Type B pancreatic cell (in vitro differentiated cells): ENCODE measurements at regions not wholly inside any gene's neighbourhood (a gene's known extent, or its start where the extent isn't known, plus 50 kb on each side); places are given as distances from the start of the nearest gene placed in this dataset.

Experiments
- DNase-seq: peaks from one replicate; pipeline ENCODE4 v3.0.0; 2021; ENCODE audit warnings: mixed read lengths; ENCODE audit not compliant: unreplicated experiment; ENCODE audit errors: extremely low spot score
- H3K27ac Mint-ChIP-seq: 2 replicates; pipeline ENCODE4 v1.8.0; 2021; ENCODE audit warnings: mild to moderate bottlenecking, mixed read lengths
- H3K27me3 Mint-ChIP-seq: 2 replicates; pipeline ENCODE4 v1.8.0; 2021; ENCODE audit warnings: mixed read lengths
- H3K36me3 Mint-ChIP-seq: 2 replicates; pipeline ENCODE4 v1.8.0; 2021; ENCODE audit warnings: mixed read lengths
- H3K4me1 Mint-ChIP-seq: one replicate; pipeline ENCODE4 v1.8.0; 2021; ENCODE audit warnings: mixed read lengths; ENCODE audit not compliant: unreplicated experiment
- H3K4me3 Mint-ChIP-seq: 2 replicates; pipeline ENCODE4 v1.8.0; 2021; ENCODE audit warnings: mild to moderate bottlenecking, mixed read lengths
- H3K9me3 Mint-ChIP-seq: 2 replicates; pipeline ENCODE4 v1.8.0; 2021; ENCODE audit warnings: mixed read lengths
- CTCF ChIP-seq: fragments of 200-600 bp; sonication (generic); conservative IDR thresholded peaks from 2 replicates; pipeline ENCODE4 v1.5.0; 2021; ENCODE audit warnings: antibody characterized with exemption, mild to moderate bottlenecking

DNA sequence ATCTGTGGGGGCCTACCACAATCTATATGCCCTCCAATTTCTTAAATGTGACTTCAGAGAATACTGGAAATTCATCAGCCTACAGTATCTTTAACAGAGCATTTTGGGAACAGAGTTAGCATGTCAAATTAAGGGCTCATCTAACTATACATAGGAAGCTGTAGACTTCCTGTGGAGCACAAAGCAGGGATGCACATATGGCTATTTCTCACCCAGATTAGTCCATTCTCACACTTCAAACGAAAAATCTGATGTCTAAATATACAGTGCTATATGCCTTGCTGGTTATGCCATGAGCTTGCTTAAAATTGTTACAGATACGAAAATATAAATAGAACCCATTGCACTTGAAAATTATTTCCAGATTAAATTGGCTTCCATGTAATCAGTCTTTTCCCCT is 1922.8 kb downstream of the MRPL39 start:
- no peak overlapping the region for H3K27ac Mint-ChIP-seq
- no peaks in the 10 kb centered on the region for H3K9me3 Mint-ChIP-seq
- DNase-seq = no peak
- TF ChIP-seq CTCF = no peak
- no peaks in the 10 kb centered on the region for H3K4me1 Mint-ChIP-seq
- no peaks in the 10 kb centered on the region for H3K27me3 Mint-ChIP-seq
- no peak overlapping the region for H3K4me3 Mint-ChIP-seq
- H3K36me3 Mint-ChIP-seq = no peaks in the 10 kb centered on the region

- Mint-ChIP-seq H3K4me1 (no peaks in the 10 kb centered on the region), H3K27ac (no peak overlapping the region), H3K9me3 (no peaks in the 10 kb centered on the region), H3K27me3 (no peaks in the 10 kb centered on the region), H3K36me3 (no peaks in the 10 kb centered on the region), H3K4me3 (no peak overlapping the region)
- TF ChIP-seq CTCF = no peak
- no peak for DNase-seq
Measured at GRCh38 chr21:23664193-23664694, 1943.0 kb downstream of the MRPL39 start.

- Mint-ChIP-seq H3K4me1 (no peaks in the 10 kb centered on the region), H3K27ac (no peak overlapping the region), H3K9me3 (no peaks in the 10 kb centered on the region), H3K36me3 (no peaks in the 10 kb centered on the region), H3K4me3 (no peak overlapping the region), H3K27me3 (no peaks in the 10 kb centered on the region)
- DNase-seq = no peak
- no peak for TF ChIP-seq CTCF
Measured at GRCh38 chr21:23660560-23660959, 1946.7 kb downstream of the MRPL39 start.

- no peak for TF ChIP-seq CTCF
- H3K4me3 Mint-ChIP-seq = no peak overlapping the region
- no peaks in the 10 kb centered on the region for H3K4me1 Mint-ChIP-seq
- DNase-seq = no peak
- H3K36me3 Mint-ChIP-seq = no peaks in the 10 kb centered on the region
- H3K27me3 Mint-ChIP-seq = no peaks in the 10 kb centered on the region
- H3K27ac Mint-ChIP-seq = no peak overlapping the region
- H3K9me3 Mint-ChIP-seq = peaks cover 2% of the 10 kb centered on the region
Measured at GRCh38 chr21:23644768-23645167, 1962.5 kb downstream of the MRPL39 start.

DNA sequence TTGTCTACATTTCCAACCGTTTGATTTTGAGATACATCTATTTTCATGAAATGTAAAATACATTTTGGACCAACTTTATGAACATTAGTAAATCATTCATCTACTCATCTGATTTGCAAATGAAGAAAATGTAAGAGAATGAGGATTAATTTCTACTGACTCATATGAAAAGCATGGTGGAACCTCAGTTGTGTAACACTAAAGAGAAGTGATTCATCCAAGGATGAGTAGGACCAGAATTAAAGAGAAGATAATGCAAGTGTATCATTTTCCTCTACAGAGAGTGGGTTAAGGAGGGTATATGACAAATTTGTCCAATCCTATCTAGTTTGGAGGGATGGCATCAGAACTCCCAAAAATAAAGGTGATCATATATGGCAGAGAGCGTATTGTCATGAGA is 1967.6 kb downstream of the MRPL39 start:
- no peaks in the 10 kb centered on the region for H3K36me3 Mint-ChIP-seq
- no peaks in the 10 kb centered on the region for H3K27me3 Mint-ChIP-seq
- no peaks in the 10 kb centered on the region for H3K4me1 Mint-ChIP-seq
- DNase-seq = no peak
- no peak for TF ChIP-seq CTCF
- no peak overlapping the region for H3K4me3 Mint-ChIP-seq
- no peak overlapping the region for H3K27ac Mint-ChIP-seq
- H3K9me3 Mint-ChIP-seq = peaks cover 4% of the 10 kb centered on the region

DNA sequence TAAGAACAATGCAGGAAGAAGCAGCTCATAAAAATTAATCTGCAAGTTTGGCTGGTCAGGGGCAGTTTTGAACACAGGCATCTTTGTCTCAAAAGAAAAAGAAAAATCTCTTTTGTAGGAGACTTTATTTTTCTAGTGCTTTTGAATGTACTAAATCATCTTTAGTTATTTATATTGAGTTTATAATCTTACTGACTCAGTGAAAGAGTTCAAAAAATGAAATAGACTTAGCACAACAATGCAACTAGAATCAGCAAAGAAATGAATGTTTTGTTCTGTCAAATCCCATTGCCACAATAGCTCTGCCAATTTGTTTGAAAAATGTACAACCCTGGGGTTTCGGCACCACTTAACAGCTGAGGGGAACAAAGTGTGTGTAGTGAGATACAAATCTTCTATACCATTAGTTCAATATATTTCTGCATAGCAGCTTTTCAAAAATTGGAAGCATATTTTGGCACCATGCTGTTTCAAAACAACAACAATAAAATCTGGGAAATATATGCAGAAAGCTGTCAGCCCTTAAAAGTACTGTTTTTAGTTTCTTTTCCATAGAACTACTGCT is 1969.1 kb downstream of the MRPL39 start:
- H3K4me1 Mint-ChIP-seq = no peaks in the 10 kb centered on the region
- H3K4me3 Mint-ChIP-seq = no peak overlapping the region
- DNase-seq = no peak
- peaks cover 4% of the 10 kb centered on the region for H3K9me3 Mint-ChIP-seq
- H3K27me3 Mint-ChIP-seq = no peaks in the 10 kb centered on the region
- no peak overlapping the region for H3K27ac Mint-ChIP-seq
- TF ChIP-seq CTCF = no peak
- no peaks in the 10 kb centered on the region for H3K36me3 Mint-ChIP-seq
